AG04450 (cell line): ENCODE measurements at regions not wholly inside any gene's neighbourhood (a gene's known extent, or its start where the extent isn't known, plus 50 kb on each side); places are given as distances from the start of the nearest gene placed in this dataset.

Experiments used
- CTCF ChIA-PET: fragments of 300-600, 350-600 bp; formaldehyde crosslinking; extraction: SDS; loops from one replicate; lab custom pipeline; 2022; ENCODE audit warnings: antibody characterized with exemption, inconsistent platforms; lab: Charles Lee
- POLR2A ChIA-PET: fragments of 350-600 bp; formaldehyde crosslinking; extraction: SDS; loops from one replicate; lab custom pipeline; 2021; ENCODE audit warnings: antibody characterized with exemption, inconsistent platforms; lab: Yijun Ruan, JAX
- DNase-seq: peaks from one replicate; pipeline ENCODE4 v3.0.0-alpha.2; 2011; ENCODE audit warnings: low read depth, low spot score
- H3K27ac ChIP-seq: one replicate; pipeline ENCODE4 v1.5.1; 2012; ENCODE audit warnings: low read depth, low read length, control low read depth
- H3K27me3 ChIP-seq: one replicate; pipeline ENCODE4 v1.6.0; 2012; ENCODE audit warnings: low read length; ENCODE audit not compliant: control insufficient read depth, insufficient read depth
- H3K4me3 ChIP-seq: 2 replicates; pipeline ENCODE4 v1.5.1; 2011; ENCODE audit warnings: mild to moderate bottlenecking, low read depth, low read length, control low read depth
- H3K9me3 ChIP-seq: 2 replicates; pipeline ENCODE4 v1.5.1; 2012; ENCODE audit warnings: low read length; ENCODE audit not compliant: control insufficient read depth, insufficient read depth
- TF ChIP-seq, protein P1 (sequence below): IDR thresholded peaks from 2 replicates; pipeline ENCODE4 v1.5.1; 2011; ENCODE audit warnings: low read depth, low read length, control low read depth, inconsistent platforms

DNA sequence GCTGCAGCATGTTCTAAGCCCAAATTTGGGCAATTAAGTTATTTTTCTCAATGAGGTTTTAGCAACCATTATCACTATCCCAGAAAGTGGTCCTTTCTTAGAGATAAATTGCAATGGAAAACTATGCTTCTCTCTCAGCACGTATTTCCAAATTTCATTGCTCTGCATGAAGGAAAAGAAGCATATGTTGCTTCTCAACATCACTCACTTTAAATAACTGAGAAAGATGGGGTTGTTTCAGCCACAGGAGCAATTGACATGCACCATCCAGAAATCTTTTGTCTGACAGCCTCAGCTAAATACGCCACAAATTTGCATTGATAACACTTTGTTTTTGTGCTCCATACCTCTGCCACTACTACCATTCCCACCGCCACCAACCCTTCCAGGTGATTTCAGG is 157.6 kb upstream of the PKN2 start:
- ChIA-PET POLR2A (no interaction called here), CTCF (no interaction called here)
- no peak overlapping the region for H3K27ac ChIP-seq
- TF ChIP-seq, protein P1, sequence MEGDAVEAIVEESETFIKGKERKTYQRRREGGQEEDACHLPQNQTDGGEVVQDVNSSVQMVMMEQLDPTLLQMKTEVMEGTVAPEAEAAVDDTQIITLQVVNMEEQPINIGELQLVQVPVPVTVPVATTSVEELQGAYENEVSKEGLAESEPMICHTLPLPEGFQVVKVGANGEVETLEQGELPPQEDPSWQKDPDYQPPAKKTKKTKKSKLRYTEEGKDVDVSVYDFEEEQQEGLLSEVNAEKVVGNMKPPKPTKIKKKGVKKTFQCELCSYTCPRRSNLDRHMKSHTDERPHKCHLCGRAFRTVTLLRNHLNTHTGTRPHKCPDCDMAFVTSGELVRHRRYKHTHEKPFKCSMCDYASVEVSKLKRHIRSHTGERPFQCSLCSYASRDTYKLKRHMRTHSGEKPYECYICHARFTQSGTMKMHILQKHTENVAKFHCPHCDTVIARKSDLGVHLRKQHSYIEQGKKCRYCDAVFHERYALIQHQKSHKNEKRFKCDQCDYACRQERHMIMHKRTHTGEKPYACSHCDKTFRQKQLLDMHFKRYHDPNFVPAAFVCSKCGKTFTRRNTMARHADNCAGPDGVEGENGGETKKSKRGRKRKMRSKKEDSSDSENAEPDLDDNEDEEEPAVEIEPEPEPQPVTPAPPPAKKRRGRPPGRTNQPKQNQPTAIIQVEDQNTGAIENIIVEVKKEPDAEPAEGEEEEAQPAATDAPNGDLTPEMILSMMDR = no peak
- H3K27me3 ChIP-seq = no peaks in the 10 kb centered on the region
- H3K4me3 ChIP-seq = no peak overlapping the region
- no peak for DNase-seq
- H3K9me3 ChIP-seq = no peaks in the 10 kb centered on the region

DNA sequence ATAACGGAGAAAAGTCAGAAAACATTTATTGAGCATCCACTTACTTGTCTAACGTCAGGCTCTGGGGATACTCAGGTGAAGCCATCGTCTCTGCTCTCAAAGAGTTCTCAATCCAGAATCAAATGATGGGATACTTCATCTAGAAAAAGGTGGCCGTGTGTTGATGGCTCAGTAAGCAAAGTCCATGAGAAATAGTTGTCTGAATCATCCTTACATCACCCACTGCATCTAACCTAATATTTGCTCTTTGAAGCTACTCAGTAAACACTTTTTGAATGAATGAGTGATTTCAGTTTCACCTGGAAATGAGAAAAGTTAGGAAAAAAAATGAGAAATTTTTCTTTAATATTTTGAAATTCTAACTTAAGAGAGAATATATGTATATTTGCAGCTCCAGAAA is 155.3 kb upstream of the PKN2 start:
- no peak for DNase-seq
- no peaks in the 10 kb centered on the region for H3K27me3 ChIP-seq
- ChIA-PET POLR2A (no interaction called here), CTCF (no interaction called here)
- H3K9me3 ChIP-seq = no peaks in the 10 kb centered on the region
- TF ChIP-seq, protein P1 = no peak
- H3K27ac ChIP-seq = no peak overlapping the region
- no peak overlapping the region for H3K4me3 ChIP-seq

DNA sequence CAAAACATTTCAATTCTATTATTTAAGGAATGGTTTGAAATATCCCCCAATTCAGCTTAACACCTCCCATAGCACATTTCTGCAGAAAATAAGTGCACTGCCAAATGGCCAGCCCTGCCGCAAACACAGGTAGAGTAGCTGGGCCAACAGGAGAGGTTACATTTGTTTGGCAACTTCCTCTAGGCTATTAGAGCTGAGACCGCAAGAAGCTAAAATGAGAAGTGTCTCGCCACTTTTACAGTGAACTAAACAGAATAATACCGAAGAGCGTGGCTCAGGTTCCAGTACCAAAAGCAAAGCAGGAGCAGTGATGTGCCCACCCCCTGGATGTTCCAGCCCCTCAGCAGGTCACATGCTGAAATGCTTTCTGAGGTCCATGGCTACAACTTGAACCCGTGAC is 154.5 kb upstream of the PKN2 start:
- ChIA-PET POLR2A (no interaction called here), CTCF (no interaction called here)
- no peak overlapping the region for H3K4me3 ChIP-seq
- H3K27ac ChIP-seq = no peak overlapping the region
- no peaks in the 10 kb centered on the region for H3K27me3 ChIP-seq
- TF ChIP-seq, protein P1 = no peak
- no peak for DNase-seq
- no peaks in the 10 kb centered on the region for H3K9me3 ChIP-seq

DNA sequence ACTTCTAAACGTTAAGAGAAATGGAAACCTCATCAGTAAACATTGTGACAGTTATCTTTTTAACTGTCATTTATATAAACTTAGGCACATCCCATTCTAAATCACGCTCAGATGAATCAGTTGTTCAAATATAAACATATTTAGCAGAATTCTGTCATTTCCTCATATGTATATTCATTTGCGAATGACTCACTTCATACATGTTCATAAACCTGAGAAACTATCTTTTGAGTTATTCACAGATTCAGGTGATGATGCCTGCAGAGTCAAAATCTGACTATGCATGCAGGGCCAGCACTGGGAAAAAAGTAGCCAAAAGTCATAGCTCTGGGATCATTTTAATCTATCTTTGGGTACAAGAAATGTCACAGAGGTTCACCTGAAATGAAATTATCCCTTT is 153.8 kb upstream of the PKN2 start:
- POLR2A ChIA-PET = no interaction called here
- TF ChIP-seq, protein P1 = no peak
- Histone ChIP-seq H3K27me3 (no peaks in the 10 kb centered on the region), H3K27ac (no peak overlapping the region), H3K9me3 (no peaks in the 10 kb centered on the region), H3K4me3 (no peak overlapping the region)
- CTCF ChIA-PET = no interaction called here
- DNase-seq = no peak

DNA sequence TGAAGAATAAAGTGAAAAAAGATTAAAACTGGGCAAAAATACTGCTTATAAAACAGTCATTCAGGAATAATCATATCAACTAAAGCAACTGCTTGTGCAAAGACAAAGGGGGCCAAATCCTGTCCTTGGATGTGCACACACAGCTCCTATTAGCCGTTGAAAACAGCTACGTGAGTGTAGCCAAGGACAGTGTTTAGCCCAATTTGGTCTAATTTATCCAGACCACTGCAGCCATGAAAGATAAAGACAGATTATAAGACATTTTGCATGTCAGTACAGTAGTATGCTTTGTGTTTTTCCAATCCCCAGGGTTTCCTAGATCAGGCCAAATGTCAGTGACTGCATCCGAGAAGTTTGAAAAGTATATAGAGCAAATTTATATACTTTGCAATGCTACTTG is 146.3 kb upstream of the PKN2 start:
- TF ChIP-seq, protein P1 = no peak
- ChIA-PET CTCF (no interaction called here), POLR2A (no interaction called here)
- Histone ChIP-seq H3K4me3 (no peak overlapping the region), H3K27ac (no peak overlapping the region), H3K27me3 (no peaks in the 10 kb centered on the region), H3K9me3 (no peaks in the 10 kb centered on the region)
- no peak for DNase-seq
